Ectodermal cell (in vitro differentiated cells): ENCODE measurements at regions not wholly inside any gene's neighbourhood (a gene's known extent, or its start where the extent isn't known, plus 50 kb on each side); places are given as distances from the start of the nearest gene placed in this dataset.
"Not testable (repeated sequence)": the region's sequence is repeated elsewhere in the genome, so short reads cannot be mapped to it uniquely, and the experiment has no call there.

Experiments used
- H3K27ac ChIP-seq: 2 replicates; pipeline ENCODE4 v1.7.0; 2013; ENCODE audit warnings: mild to moderate bottlenecking, low read depth, low read length; ENCODE audit not compliant: insufficient read depth, poor library complexity, severe bottlenecking
- H3K27me3 ChIP-seq: 2 replicates; pipeline ENCODE4 v1.7.0; 2013; ENCODE audit warnings: mild to moderate bottlenecking, low read length; ENCODE audit not compliant: insufficient read depth, control insufficient read depth, poor library complexity, severe bottlenecking
- H3K36me3 ChIP-seq: one replicate; pipeline ENCODE4 v1.7.0; 2013; ENCODE audit warnings: low read length; ENCODE audit not compliant: control insufficient read depth, insufficient read depth
- H3K4me1 ChIP-seq: one replicate; pipeline ENCODE4 v1.7.0; 2013; ENCODE audit warnings: low read length; ENCODE audit not compliant: control insufficient read depth, insufficient read depth
- H3K4me3 ChIP-seq: 2 replicates; pipeline ENCODE4 v1.7.0; 2013; ENCODE audit warnings: low read depth, low read length, control low read depth; ENCODE audit not compliant: insufficient read depth
- H3K9me3 ChIP-seq: 2 replicates; pipeline ENCODE4 v1.7.0; 2013; ENCODE audit warnings: mild to moderate bottlenecking, low read length, moderate library complexity; ENCODE audit not compliant: control insufficient read depth
- WGBS, 2 experiments: methylation state at CpG; one replicate each; pipeline ENCODE4 v1.1.7; 2013; ENCODE audit warnings: missing lambda C conversion rate in 2 of 2; 5-methylcytosine and 5-hydroxymethylcytosine counted together

DNA sequence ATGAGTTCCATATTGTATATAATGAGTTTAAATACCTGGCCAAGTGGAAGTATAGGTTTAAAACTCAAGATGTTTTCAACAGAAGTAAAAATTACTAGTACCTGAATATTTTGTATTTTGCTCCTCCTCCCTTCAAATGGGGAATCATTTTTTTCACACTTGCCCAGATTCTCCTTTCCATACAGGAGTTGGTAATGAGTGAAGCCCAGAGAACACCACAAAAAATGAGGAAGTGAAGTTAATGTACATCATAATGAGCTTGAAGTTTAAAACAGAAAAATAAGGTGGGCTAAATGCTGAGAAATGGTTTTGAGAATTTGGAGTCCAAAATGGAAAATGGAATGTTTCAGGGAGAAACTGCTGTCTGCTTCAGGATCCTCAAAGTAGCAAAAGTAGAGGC is 364.8 kb upstream of the EMCN start:
- Histone ChIP-seq H3K27me3 (no peaks in the 10 kb centered on the region), H3K4me3 (no peak overlapping the region), H3K4me1 (no peaks in the 10 kb centered on the region), H3K9me3 (no peaks in the 10 kb centered on the region), H3K36me3 (no peaks in the 10 kb centered on the region), H3K27ac (no peak overlapping the region)

DNA sequence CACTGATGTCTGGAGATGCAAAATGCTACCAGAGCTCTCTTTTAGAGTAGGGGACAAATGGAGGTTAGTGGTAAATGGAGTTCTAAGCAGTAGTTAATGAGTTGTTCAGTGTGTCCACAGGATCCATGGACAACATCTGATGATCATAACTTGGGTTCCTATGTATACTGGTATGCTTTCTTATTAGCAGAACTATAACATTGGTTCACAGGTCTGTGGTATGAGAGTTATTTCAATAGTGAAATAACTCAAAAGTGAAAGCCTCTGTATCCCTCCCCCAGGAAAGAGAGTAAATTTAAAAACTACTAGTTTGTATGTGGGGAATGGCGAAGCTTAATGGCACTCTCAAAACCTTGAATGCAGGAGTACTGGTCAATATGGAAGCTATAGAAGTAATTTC is 363.5 kb upstream of the EMCN start:
- Histone ChIP-seq H3K4me3 (no peak overlapping the region), H3K27me3 (no peaks in the 10 kb centered on the region), H3K9me3 (no peaks in the 10 kb centered on the region), H3K36me3 (no peaks in the 10 kb centered on the region), H3K4me1 (no peaks in the 10 kb centered on the region), H3K27ac (no peak overlapping the region)
- WGBS, 2 experiments, result 96 to 100% methylated on average over 1 of the region's 1 CpG

DNA sequence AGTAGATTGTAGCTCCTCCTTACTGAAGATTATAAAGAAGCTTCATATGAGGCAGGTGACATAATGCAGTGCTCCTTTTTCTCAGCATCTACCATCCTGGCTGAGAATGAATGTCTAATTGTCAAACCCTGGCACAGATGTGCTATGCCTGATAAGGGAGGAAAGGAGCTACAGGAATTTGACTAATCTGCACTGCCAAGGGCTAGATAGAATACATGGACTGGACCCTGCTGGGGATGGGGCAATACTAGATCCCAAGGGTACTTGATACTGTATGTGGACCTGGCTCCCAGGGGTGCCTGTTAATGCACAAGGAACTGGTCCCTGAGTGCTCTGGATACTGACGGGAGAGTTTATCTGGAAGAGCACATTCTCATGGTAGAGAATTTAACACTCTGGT is 362.2 kb upstream of the EMCN start:
- Histone ChIP-seq H3K4me3 (no peak overlapping the region), H3K9me3 (no peaks in the 10 kb centered on the region), H3K36me3 (no peaks in the 10 kb centered on the region), H3K27ac (no peak overlapping the region), H3K4me1 (no peaks in the 10 kb centered on the region), H3K27me3 (no peaks in the 10 kb centered on the region)
- 92 to 96% methylated on average over 1 of the region's 1 CpG for WGBS, 2 experiments

DNA sequence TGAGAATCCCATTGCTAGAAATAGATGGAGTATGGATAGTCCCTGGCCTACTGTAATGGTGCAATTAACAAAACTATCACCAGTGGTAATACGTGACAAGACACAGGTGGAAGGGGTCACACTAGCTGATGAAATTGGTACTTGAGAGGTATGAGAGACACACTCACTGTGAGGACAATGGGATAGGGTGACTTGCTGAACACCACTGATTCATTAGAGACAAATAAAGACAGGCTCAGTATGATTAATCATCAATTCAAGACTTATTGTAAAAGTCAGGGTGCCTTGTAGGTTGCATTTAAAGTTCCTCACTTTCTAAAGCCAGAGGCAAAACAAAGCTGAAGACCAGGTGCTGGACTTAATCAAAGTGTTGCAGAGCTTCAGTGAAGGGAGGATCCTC is 361.6 kb upstream of the EMCN start:
- H3K9me3 ChIP-seq, result no peaks in the 10 kb centered on the region
- H3K36me3 ChIP-seq, result no peaks in the 10 kb centered on the region
- WGBS, 2 experiments, result 94 to 96% methylated on average over 1 of the region's 1 CpG
- no peaks in the 10 kb centered on the region for H3K27me3 ChIP-seq
- H3K4me1 ChIP-seq, result no peaks in the 10 kb centered on the region
- H3K4me3 ChIP-seq, result no peak overlapping the region
- H3K27ac ChIP-seq, result no peak overlapping the region

GRCh38 chr4:100876546-100876945 is 358.7 kb upstream of the EMCN start:
- no peaks in the 10 kb centered on the region for H3K27me3 ChIP-seq
- no peak overlapping the region for H3K27ac ChIP-seq
- H3K4me1 ChIP-seq, result no peaks in the 10 kb centered on the region
- no peak overlapping the region for H3K4me3 ChIP-seq
- H3K36me3 ChIP-seq, result no peaks in the 10 kb centered on the region
- H3K9me3 ChIP-seq, result no peaks in the 10 kb centered on the region

GRCh38 chr4:100875296-100876068 is 357.7 kb upstream of the EMCN start:
- no peaks in the 10 kb centered on the region for H3K27me3 ChIP-seq
- no peaks in the 10 kb centered on the region for H3K9me3 ChIP-seq
- H3K36me3 ChIP-seq, result no peaks in the 10 kb centered on the region
- H3K4me1 ChIP-seq, result no peaks in the 10 kb centered on the region
- no peak overlapping the region for H3K4me3 ChIP-seq
- WGBS, 2 experiments, result 93% methylated on average over 4 of the region's 4 CpGs
- H3K27ac ChIP-seq, result no peak overlapping the region

GRCh38 chr4:100872811-100873210 is 355.0 kb upstream of the EMCN start:
- 90 to 93% methylated on average over 3 of the region's 3 CpGs for WGBS, 2 experiments
- H3K27me3 ChIP-seq, result no peaks in the 10 kb centered on the region
- H3K4me1 ChIP-seq, result no peaks in the 10 kb centered on the region
- H3K27ac ChIP-seq, result no peak overlapping the region
- no peaks in the 10 kb centered on the region for H3K36me3 ChIP-seq
- H3K4me3 ChIP-seq, result no peak overlapping the region
- no peaks in the 10 kb centered on the region for H3K9me3 ChIP-seq

- Histone ChIP-seq H3K36me3 (no peaks in the 10 kb centered on the region), H3K4me3 (no peak overlapping the region), H3K9me3 (no peaks in the 10 kb centered on the region), H3K27me3 (no peaks in the 10 kb centered on the region), H3K4me1 (no peaks in the 10 kb centered on the region), H3K27ac (no peak overlapping the region)
- WGBS, 2 experiments, result 95% methylated on average over 8 of the region's 8 CpGs
Observed at GRCh38 chr4:100870940-100871772, 353.3 kb upstream of the EMCN start.

- H3K4me1 ChIP-seq, result no peaks in the 10 kb centered on the region
- no peaks in the 10 kb centered on the region for H3K9me3 ChIP-seq
- no peaks in the 10 kb centered on the region for H3K36me3 ChIP-seq
- 100% methylated on average over 1 of the region's 1 CpG for WGBS, 2 experiments
- no peaks in the 10 kb centered on the region for H3K27me3 ChIP-seq
- no peak overlapping the region for H3K27ac ChIP-seq
- H3K4me3 ChIP-seq, result no peak overlapping the region
Observed at GRCh38 chr4:100869276-100869675, 351.5 kb upstream of the EMCN start.

DNA sequence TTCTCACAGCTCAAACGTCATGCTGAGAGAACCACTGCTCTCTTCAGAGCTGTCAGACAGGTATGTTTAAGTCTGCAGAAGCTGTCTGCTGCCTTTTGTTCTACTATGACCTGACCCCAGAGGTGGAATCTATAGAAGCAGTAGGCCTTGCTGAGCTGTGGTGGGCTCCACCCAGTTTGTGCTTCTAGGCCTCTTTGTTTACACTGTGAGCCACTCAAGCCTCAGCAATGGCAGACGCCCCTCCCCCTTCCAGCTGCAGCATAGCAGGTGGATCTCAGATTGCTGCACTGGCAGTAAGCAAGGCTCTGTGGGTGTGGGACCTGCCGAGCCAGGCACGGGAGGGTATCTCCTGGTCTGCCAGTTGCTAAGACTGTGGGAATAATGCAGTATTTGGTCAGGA is 350.5 kb upstream of the EMCN start:
- not testable (repeated sequence) for H3K4me1 ChIP-seq, H3K27ac ChIP-seq
- WGBS, 2 experiments, result 54 to 63% methylated on average over 4 of the region's 4 CpGs

More for the DNA sequence above, 350.5 kb upstream of the EMCN start:
- H3K27me3 ChIP-seq, H3K4me3 ChIP-seq, H3K9me3 ChIP-seq, H3K36me3 ChIP-seq: not testable (repeated sequence)
